GM19395 (cell line): ENCODE measurements at regions not wholly inside any gene's neighbourhood (a gene's known extent, or its start where the extent isn't known, plus 50 kb on each side); places are given as distances from the start of the nearest gene placed in this dataset.
"Not testable (repeated sequence)": the region's sequence is repeated elsewhere in the genome, so short reads cannot be mapped to it uniquely, and the experiment has no call there.

Source experiments
- ATAC-seq: cut with Tn5 transposase; IDR thresholded peaks from one replicate; pipeline ENCODE4 v1.9.1; 2021; ENCODE audit warnings: mild to moderate bottlenecking, moderate library complexity; ENCODE audit not compliant: unreplicated experiment

DNA sequence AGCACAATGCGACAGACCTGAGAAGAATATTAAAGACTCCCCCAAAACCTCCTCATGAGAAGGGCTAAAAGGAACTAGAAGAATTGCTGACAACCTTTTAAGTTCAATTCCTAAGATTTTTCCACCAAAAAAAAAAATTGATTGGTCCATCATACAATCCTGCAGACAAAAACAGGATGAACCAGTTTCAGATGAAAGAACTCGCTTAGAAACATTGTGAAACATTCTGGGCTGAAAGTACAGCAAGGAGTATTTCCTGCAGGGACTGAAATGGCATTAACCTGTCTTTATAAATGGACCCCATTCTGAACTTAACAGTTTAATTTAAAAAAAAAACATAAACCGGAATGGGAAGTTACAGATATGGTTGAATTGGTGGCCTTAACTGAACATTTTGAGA is 96.0 kb upstream of the FAM174B start:
- no peak for ATAC-seq

DNA sequence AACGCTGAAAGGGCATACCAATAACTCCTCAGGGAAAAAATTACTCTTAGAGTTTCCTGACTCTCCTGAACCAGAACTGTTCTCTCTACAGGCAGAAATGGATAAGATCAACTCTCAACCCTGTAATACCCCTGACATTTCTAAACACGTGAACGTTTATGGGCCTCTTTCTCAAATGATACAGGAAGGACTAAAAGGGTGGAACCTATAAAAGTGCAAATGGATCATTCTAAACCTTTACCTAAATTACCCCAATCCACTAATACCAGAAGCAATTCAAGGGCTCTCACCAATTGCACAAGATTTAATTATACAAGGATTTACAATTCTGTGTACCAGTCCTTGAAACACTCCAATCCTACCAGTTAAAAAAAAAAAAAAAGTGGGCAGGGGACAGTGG is 98.0 kb upstream of the FAM174B start:
- no peak for ATAC-seq

DNA sequence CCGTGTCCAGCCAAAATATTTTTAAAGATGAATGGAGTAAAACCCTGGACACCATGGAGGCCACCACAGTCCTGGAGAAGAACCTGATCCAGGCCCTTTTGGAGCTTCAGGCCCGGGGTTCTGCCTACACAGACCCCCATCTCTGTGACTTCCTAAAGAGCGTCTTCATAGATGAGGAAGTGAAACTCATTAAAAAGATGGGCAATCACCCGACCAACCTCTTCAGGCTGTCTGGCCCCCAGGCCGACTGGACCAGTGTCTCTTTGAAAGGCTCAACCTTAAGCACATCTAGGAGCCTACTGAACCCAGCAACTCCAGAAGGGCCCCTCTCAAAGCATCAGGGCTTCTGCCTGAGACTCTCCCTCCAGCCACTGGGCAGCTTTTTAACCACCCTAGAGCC is 107.9 kb upstream of the FAM174B start:
- no peak for ATAC-seq

DNA sequence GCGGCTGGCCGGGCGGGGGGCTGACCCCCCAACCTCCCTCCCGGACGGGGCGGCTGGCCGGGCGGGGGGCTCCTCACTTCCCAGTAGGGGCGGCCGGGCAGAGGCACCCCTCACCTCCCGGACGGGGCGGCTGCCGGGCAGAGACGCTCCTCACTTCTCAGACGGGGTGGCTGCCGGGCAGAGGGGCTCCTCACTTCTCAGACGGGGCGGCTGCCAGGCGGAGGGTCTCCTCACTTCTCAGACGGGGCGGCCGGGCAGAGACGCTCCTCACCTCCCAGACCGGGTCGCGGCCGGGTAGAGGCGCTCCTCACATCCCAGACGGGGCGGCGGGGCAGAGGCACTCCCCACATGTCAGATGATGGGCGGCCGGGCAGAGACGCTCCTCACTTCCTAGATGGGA is 112.6 kb upstream of the FAM174B start:
- ATAC-seq: not testable (repeated sequence)

DNA sequence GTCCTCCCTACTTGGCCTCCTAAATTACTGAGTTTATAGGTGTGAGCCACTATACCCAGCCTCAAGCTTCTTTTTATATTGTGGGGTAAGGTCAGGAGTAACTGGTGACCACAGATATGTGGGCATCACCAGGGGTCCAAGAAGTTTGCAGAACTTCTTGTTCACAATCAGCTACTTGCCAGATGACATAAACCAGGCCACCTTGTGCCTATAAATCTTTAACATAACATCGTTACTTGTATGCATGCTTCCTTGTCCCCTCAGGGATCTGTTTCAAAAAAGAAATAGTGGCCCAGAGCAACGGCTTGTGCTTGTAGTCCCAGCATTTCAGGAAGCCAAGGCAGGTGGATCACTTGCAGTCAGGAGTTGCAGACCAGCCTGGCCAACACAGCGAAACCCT is 115.1 kb upstream of the FAM174B start:
- no peak for ATAC-seq

DNA sequence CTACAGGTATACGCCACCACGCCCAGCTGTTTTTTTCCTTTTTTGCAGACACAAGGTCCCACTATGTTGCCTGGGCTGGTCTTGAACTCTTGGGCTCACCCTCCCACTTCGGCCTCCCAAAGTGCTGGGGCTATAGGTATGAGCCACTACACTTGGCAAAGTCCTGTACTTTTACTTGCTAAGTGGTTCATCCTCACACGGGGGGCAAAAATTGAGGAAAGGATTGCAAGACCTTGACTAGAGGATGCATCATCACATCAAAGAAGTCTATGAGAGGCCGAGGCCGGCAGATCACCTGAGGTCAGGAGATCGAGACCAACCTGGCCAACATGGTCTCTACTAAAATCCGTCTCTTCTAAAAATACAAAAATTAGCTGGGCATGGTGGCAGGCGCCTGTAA is 116.5 kb upstream of the FAM174B start:
- ATAC-seq: no peak

DNA sequence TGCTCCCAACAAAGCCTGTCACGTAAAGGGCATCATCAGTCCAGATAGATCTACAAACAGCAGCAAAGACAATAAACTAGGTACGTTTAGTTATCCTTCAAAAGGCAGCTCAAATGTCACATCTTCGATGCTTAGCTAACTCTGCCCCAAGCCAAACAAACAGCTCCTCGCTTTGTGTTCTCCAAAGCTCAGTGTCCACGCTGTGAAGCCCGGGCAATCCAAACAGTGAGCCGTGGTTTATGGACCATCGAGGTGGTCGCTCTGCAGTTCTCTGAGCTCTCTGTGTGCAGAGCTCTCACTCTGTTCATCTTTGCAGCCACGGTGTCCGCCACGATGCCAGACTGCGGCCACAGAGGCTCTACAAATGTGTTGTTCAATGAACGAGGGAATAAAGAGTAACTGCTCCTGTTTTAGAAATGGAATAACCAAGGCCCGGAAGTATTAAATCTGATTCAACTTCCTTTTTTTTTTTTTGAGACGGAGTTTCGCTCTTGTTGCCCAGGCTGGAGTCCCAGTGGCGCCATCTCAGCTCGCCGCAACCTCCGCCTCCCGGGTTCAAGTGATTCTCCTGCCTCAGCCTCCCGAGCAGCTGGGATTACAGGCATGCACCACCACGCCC is 117.2 kb upstream of the FAM174B start:
- no peak for ATAC-seq

DNA sequence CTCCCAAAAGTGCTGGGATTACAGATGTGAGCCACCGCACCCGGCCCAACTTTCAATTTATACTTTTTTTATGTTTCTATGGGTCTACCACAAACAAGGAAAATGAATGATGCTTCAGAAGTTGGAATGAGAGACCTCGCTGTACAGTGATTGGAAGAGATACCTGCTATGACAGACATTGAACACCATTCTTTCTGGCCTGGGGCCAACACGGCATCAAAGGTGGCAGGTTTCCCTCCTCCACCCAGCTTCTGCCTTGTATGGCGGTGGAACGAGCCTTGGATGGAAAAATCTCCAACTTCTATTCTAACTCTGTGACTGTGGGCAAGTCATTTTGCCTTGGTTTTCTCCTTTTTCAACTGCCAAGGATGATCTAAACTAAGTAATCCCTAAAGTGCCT is 117.8 kb upstream of the FAM174B start:
- no peak for ATAC-seq

DNA sequence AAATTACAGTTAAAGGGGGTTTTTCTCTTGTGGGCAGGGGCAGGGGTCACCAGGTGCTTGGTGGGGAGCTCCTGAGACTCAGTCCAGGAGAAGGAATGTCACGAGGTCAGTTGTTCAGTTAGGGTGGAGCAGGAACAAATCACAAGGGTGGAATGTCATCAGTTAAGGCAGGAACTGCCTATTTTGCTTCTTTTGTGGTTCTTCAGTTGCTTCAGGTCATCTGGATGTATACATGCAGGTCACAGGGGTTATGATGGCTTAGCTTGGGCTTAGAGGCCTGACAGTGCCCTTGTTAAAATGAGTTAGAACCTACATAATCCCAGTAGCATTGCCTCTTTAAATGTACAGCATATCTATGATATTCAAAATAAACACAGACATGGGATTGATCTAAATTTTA is 120.2 kb upstream of the CHD2 start:
- no peak for ATAC-seq

DNA sequence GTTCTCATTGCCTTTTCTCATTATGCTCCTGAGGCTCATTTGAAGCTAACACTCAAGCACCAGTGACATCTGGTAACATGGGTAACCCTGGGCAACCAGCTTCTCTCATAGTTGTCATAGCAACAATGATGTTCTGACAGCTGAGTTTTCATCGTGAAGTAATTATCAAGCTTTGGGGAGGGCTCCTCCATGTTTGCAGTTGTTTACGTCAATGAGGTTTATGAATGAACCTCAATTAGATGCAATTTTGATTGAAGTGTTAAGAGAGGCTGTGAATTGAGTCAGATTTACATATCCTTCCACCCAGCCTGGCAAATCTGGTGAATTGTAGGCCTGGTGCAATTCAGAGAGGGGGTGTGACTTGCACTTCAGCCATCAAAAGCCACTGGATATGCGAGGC is 119.3 kb upstream of the CHD2 start:
- ATAC-seq: no peak

DNA sequence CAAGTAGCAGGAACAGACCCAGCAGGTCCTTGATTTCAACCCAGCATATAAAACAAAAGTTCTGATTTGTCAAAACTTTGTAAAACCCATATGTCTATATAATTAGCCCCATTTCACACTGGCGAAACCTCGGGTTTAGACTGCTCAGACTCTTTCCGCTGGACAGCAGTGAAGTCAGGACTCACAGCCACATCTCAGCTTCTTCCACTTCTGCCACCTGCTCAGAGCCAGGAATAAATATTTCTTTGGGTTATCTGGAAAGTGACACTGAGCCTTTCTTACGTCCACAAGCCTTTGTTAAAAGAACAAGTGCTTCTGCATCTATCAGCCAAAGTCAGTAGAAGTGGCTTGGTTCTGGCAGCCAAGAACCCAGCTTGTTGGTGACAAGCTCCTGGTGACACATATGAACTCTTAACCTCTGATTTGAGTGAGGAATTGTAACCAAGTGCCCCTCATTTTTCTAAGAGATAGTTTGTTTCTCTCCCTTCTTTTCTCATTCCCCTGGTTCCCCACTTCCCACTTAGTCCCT is 118.1 kb upstream of the CHD2 start:
- ATAC-seq: no peak

DNA sequence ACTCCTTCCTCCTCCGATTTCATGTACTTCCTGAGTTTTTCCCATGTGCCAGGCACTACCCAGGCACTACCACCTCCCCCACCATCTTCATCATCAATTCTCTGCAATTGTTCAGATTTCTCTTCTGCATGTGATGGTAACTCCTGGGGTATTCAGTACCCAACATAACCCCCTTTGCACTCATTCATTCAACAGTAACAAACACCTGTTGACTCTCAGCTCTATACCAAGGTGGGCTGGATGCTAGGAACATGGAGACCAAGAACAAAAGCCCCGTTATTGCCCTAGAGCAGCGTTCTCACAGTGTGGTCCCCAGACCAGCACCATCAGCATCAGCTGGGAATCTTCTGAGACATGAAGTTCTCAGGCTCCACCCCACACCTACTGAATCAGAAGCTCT is 113.0 kb upstream of the CHD2 start:
- no peak for ATAC-seq

DNA sequence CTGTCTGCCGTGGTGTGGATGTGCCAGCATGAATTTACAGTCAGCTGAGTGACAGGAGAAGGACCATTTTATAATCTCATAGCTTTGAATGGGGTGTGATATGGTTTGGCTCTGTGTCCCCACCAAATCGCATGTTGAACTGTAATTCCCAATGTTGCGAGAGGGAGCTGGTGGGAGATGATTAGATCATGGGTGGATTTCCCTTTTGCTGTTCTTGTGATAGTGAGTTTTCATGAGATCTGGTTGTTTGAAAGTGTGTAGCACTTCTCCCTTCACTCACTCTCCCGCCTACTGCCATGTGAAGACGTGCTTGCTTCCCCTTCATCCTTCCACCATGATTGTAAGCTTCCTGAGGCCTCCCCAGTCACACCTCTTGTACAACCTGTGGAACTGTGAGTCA is 111.9 kb upstream of the CHD2 start:
- no peak for ATAC-seq

DNA sequence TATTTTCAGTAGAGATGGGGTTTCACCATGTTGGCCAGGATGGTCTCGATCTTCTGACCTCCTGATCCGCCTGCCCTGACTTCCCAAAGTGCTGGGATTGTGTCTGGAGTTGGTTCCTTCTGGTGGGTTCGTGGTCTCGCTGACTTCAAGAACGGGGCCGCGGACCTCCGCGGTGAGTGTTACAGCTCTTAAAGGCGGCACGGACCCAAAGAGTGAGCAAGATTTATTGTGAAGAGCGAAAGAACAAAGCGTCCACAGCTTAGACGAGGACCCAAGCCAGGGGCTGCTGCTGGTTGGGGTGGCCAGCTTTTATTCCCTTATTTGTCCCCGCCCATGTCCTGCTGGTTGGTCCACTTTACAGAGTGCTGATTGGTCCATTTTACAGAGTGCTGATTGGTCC is 111.3 kb upstream of the CHD2 start:
- ATAC-seq: not testable (repeated sequence)

DNA sequence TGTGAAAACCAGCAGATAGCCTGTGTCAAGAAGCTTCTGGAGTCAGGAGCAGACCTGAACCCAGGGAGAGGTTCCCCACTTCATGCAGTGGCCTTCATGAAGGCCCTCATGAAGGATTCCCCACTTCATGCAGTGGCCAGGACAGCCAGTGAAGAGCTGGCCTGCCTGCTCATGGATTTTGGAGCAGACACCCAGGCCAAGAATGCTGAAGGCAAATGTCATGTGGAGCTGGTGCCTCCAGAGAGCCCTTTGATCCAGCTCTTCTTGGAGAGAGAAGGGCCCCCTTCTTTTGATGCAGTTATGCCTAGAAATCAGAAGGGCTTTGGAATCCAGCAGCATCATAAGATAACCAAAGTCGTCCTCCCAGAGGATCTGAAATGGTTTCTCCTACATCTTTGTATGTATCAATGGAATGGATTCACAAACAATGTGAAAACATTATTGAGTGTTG is 103.9 kb upstream of the CHD2 start:
- ATAC-seq: no peak

DNA sequence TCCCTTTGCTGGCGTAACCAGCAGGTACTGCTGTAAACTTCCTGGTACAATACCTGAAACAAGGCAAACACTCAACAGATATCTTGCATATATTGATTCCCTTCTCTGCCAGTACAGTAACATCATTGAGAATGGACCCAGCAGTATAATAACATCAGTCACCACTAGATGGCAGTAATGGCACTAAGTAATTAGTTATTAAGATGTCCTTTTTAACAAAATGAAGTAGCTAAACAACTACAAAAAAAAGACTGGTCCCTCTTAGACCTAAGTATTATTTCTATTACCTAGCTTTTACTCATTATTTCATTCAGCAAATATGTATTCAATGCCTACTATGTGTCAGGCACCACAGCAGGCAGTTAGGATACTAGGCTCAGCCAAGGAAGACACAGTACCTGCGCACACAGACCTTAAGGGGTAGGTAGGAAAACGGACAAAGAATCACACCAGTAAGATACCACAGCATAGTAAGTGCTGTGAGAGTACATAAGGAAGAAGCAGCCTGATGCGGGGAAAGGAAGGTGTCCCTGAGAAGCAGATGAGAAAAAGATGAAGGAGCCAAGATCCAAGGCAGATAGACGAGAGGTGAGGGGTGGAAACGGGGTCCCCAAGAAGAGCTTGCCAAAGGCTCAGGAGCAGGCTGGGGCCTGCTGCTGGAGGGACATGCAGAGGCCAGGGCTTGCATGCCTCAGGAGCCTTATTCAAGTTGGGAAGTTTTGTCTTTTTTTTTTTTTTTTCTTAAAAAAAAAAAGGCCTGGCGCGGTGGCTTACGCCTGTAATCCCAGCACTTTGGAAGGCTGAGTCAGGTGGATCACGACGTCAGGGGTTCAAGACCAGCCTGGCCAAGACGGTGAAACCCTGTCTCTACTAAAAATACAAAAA is 102.7 kb upstream of the CHD2 start:
- peak; percentile 93 for ATAC-seq

DNA sequence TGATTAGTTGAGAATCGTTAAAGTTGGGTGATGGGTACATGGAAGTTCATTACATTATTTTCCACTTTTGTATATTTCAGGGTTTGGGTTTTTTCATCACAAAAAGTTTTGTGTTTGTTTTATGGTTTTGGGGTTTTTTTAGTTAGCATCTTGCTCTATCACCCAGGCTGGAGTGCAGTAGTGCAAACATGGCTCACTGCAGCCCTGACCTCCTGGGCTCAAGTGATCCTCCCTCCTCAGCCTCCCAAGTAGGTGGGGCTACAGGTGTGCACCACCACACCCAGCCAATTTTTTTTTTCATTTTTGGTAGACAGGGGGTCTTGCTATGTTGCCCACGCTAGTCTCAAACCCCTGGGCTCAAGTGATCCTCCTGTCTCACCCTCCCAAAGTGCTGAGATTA is 100.1 kb upstream of the CHD2 start:
- ATAC-seq: no peak

DNA sequence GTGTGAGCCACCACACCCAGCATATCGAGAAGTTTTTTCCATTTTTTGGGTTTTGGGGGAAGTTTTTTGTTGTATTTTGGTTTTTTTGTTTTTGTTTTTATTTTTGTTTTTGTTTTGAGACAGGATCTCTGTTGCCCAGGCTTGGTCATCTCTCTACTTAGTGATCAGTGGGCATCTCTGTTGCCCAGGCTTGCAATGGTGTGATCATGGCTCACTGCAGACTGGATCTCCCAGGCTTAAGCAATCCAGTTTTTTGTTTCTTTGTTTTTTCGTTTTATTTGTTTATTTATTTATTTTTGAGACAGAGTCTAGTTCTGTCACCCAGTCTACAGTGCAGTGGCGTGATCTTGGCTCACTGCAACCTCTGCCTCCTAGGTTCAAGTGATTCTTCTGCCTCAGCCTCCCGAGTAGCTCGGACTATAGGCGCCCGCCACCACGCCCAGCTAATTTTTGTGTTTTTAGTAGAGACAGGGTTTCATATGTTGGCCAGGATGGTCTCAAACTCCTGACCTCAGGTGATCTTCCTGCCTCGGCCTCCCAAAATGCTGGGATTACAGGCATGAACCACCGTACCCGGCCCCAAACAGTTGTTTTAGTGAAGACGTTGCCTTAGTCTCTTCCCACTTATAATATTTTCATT is 99.6 kb upstream of the CHD2 start:
- not testable (repeated sequence) for ATAC-seq

DNA sequence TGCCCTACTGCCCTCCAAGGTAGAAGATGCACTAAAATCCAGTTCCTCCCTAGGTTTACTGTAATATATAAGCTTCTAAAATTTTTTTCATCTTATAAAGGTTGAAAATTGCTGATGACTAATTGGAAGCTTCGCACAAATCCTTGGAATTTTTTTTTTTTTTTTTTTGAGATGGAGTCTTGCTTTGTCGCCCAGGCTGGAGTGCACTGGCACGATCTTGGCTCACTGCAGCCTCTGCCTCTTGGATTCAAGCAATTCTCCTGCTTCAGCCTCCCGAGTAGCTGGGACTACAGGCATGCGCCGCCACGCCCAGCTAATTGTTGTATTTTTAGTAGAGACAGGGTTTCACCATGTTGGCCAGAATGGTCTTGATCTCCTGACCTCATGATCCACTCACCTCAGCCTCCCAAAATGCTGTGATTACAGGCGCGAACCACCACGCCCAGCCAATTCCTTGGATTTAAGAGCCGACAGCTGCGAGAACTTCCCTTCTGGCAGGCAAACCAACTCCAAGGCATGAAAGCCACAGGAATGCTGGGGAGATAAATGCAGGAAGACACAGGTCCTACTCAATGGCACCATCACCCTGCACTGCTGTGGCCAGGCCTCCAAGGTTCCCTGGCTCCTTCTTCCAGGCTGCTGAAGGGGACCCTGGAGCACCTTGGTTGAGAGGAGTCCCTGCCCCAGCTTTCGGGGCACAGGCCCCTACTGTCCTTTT is 98.9 kb upstream of the CHD2 start:
- ATAC-seq: not testable (repeated sequence)

DNA sequence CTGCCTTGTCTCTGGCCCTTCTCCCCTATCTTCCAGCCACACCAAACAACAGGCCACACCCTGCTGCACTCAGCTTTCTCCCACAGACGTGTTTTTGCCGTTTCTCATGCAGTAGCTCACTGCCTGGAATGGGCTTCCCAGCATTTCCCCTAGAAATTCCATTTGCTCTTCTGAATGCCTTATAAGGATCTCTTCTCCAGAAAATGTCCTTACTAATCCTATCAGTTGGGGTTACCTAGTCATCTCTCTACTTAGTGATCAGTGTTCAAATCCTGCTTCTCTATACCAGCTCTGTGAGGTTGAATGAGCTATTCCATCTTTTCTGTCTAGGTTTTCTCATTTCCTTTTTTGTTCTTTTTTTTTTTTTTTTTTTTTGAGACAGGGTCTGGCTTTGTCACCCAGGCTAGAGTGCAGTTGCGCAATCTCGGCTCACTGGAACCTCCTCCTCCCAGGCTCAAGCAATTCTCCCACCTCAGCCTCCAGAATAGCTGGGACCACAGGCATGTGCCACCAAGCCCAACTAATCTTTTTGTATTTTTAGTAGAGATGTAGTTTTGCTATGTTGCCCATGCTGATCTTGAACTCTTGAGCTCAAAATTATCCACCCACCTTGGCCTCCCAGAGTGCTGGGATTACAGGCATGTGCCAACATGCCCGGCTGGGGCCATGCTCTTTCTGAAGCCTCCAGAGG is 98.2 kb upstream of the CHD2 start:
- ATAC-seq: no peak

DNA sequence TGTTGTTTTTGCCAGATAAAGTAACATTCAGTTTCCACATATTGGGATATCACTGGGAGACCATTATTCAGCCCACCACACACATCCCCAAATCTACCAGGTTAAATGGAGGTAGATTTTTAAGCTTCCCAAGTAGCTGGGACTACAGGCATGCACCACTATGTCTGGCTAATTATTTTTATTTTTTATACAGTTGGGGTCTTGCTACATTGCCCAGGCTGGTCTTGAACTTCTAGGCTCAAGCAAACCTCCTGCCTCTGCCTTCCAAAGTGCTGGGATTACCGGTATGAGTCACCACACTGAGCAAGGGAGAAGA is 96.6 kb upstream of the CHD2 start:
- no peak for ATAC-seq
